Thyroid gland (tissue), 4 donors: ENCODE measurements at regions not wholly inside any gene's neighbourhood (a gene's known extent, or its start where the extent isn't known, plus 50 kb on each side); places are given as distances from the start of the nearest gene placed in this dataset.

Experiments
- POLR2A ChIP-seq, 2 donors: fragments of 450-650 bp; IDR thresholded peaks; one replicate each; pipeline ENCODE4 v1.6.1; 2017; ENCODE audit warnings: antibody characterized with exemption in 2 of 2, mild to moderate bottlenecking in 2 of 2, moderate library complexity in 1 of 2
- TF ChIP-seq, protein P1 (sequence below), 6 experiments: fragments of 200-600 bp in 3 of 6; fragments of 450-650 bp in 3 of 6; sonication (generic) in 3 of 6; IDR thresholded peaks; one replicate each; pipeline ENCODE4 v1.5.1; 2016 to 2019; ENCODE audit warnings: antibody characterized with exemption in 6 of 6, mild to moderate bottlenecking in 2 of 6, inconsistent platforms in 1 of 6, moderate library complexity in 1 of 6

DNA sequence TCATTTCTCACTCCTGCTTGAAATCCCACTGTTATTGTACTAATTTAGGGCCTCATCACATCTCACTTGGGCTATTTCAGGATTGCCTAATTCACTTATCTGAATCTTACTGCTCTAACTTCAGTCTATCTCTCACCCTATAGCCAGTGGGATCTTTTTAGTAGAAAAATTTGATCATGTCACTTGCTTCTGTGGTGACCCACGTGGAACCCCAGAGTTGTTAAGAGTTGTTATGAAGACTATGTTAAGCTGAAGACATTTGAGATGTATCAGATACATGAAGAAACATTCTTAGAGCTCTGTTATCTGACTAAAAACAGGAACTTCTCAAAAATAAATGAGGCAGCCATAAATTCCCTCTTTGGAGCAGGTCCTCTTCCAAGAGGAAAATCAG lies 1375.6 kb upstream of the TENM4 start:
- TF ChIP-seq, protein P1, sequence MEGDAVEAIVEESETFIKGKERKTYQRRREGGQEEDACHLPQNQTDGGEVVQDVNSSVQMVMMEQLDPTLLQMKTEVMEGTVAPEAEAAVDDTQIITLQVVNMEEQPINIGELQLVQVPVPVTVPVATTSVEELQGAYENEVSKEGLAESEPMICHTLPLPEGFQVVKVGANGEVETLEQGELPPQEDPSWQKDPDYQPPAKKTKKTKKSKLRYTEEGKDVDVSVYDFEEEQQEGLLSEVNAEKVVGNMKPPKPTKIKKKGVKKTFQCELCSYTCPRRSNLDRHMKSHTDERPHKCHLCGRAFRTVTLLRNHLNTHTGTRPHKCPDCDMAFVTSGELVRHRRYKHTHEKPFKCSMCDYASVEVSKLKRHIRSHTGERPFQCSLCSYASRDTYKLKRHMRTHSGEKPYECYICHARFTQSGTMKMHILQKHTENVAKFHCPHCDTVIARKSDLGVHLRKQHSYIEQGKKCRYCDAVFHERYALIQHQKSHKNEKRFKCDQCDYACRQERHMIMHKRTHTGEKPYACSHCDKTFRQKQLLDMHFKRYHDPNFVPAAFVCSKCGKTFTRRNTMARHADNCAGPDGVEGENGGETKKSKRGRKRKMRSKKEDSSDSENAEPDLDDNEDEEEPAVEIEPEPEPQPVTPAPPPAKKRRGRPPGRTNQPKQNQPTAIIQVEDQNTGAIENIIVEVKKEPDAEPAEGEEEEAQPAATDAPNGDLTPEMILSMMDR (IDR thresholded peaks at IDR 0.05), result no peak
- no peak for TF ChIP-seq POLR2A (IDR thresholded peaks at IDR 0.05)
